Testis (tissue), 2 donors: ENCODE measurements at regions not wholly inside any gene's neighbourhood (a gene's known extent, or its start where the extent isn't known, plus 50 kb on each side); places are given as distances from the start of the nearest gene placed in this dataset.

Source experiments
- POLR2A ChIP-seq: fragments of 450-650 bp; IDR thresholded peaks from one replicate; pipeline ENCODE4 v1.6.1; 2017; ENCODE audit warnings: antibody characterized with exemption, mild to moderate bottlenecking, moderate library complexity
- TF ChIP-seq, protein P1 (sequence below), 3 experiments: fragments of 450-650 bp in 2 of 3; fragments of 200-600 bp in 1 of 3; sonication (generic) in 1 of 3; IDR thresholded peaks; one replicate each; pipeline ENCODE4 v1.5.1; 2016 to 2019; ENCODE audit warnings: antibody characterized with exemption in 3 of 3, mild to moderate bottlenecking in 2 of 3, moderate library complexity in 1 of 3

DNA sequence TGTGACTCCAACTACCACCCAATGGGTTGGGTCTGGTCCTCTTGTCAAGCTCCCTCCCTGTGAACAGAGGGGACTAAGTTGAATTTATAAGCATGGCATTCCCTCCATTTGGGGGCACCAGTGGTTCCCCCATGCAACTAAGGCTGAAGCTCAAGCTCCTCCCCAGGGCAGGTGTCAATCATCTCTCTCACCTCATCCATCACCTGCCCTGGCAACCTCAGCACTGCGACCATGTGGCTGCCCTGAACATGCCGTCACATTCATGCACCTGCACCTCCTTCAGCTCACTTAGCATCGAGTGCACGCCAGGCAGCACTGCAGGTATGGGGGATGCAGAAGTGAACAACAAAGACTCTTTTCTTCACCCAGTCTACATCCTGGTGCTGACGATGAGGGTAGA is 799.3 kb downstream of the TBC1D22A start:
- TF ChIP-seq, protein P1, sequence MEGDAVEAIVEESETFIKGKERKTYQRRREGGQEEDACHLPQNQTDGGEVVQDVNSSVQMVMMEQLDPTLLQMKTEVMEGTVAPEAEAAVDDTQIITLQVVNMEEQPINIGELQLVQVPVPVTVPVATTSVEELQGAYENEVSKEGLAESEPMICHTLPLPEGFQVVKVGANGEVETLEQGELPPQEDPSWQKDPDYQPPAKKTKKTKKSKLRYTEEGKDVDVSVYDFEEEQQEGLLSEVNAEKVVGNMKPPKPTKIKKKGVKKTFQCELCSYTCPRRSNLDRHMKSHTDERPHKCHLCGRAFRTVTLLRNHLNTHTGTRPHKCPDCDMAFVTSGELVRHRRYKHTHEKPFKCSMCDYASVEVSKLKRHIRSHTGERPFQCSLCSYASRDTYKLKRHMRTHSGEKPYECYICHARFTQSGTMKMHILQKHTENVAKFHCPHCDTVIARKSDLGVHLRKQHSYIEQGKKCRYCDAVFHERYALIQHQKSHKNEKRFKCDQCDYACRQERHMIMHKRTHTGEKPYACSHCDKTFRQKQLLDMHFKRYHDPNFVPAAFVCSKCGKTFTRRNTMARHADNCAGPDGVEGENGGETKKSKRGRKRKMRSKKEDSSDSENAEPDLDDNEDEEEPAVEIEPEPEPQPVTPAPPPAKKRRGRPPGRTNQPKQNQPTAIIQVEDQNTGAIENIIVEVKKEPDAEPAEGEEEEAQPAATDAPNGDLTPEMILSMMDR (IDR thresholded peaks at IDR 0.05) = no peak
- TF ChIP-seq POLR2A = no peak
